HG03139 (cell line): ENCODE measurements at regions not wholly inside any gene's neighbourhood (a gene's known extent, or its start where the extent isn't known, plus 50 kb on each side); places are given as distances from the start of the nearest gene placed in this dataset.

Experiments used
- ATAC-seq: cut with Tn5 transposase; IDR thresholded peaks from one replicate; pipeline ENCODE4 v1.9.1; 2021; ENCODE audit not compliant: unreplicated experiment

- ATAC-seq = no peak
These were observed 66.5 kb upstream of the PJA2 start for GRCh38 chr5:109476292-109476691.

- ATAC-seq = no peak
These were observed 60.3 kb upstream of the PJA2 start for GRCh38 chr5:109469896-109470662.

- peak; percentile 97 for ATAC-seq
These were observed 59.1 kb upstream of the PJA2 start for GRCh38 chr5:109468737-109469420.

GRCh38 chr5:109468288-109468676 is 58.5 kb upstream of the PJA2 start:
- no peak for ATAC-seq

- no peak for ATAC-seq
These were observed 57.3 kb upstream of the PJA2 start for GRCh38 chr5:109467058-109467457.
